Motor neuron (in vitro differentiated cells): ENCODE measurements at regions not wholly inside any gene's neighbourhood (a gene's known extent, or its start where the extent isn't known, plus 50 kb on each side); places are given as distances from the start of the nearest gene placed in this dataset.
A peak's percentile ranks its signal among the peaks of the same experiment; 100 is the strongest.

Experiments
- ATAC-seq, 8 experiments: fragments of 200-7000 bp; cut with Tn5 transposase; replicated peaks in 6 of 8; 2 replicates each; pipeline ENCODE4 v1.8.0; 2021; ENCODE audit warnings: mild to moderate bottlenecking in 8 of 8, moderate library complexity in 8 of 8
- H3K27ac ChIP-seq, 2 donors: fragments of 250-450 bp; sonication (Bioruptor Pico); 2 replicates each; pipeline ENCODE4 v1.9.0; 2021; ENCODE audit warnings: antibody characterized with exemption in 2 of 2, mild to moderate bottlenecking in 2 of 2, moderate library complexity in 1 of 2
- H3K4me1 ChIP-seq, 2 donors: fragments of 250-450 bp; sonication (Bioruptor Pico); replicated peaks in 1 of 2; 2 replicates each; pipeline ENCODE4 v1.6.1; 2021; ENCODE audit warnings: antibody characterized with exemption in 2 of 2, mild to moderate bottlenecking in 2 of 2, moderate library complexity in 1 of 2
- H3K4me3 ChIP-seq, 5 donors: fragments of 250-450 bp; sonication (Bioruptor Pico); 2 replicates each; pipeline ENCODE4 v1.9.0; 2021; ENCODE audit warnings: antibody characterized with exemption in 5 of 5, mild to moderate bottlenecking in 5 of 5, moderate library complexity in 4 of 5
- WGBS, 10 experiments: fragments of 450-650 bp; shearing (Covaris generic); methylation state at CpG; one replicate each; pipeline ENCODE4 v1.0.0; 2022; 5-methylcytosine and 5-hydroxymethylcytosine counted together
- in situ Hi-C, 9 experiments: fragments of 400-800 bp; cut with MboI; loops; one replicate each; pipeline ENCODE4 v1.15.0; 2021; ENCODE audit warnings: low sequenced_read_pairs in 9 of 9, low pct_unique_long_range_greater_than_20kb in 2 of 9; ENCODE audit not compliant: unreplicated experiment in 9 of 9

GRCh38 chr13:44762911-44763310 is 186.8 kb upstream of the TSC22D1 start:
- in situ Hi-C loops, result no loop called here

GRCh38 chr13:44760434-44760833 is 184.3 kb upstream of the TSC22D1 start:
- ATAC-seq, result no peak
- no peak overlapping the region for H3K27ac ChIP-seq
- in situ Hi-C loops, result no loop called here
- no peak overlapping the region for H3K4me3 ChIP-seq
- peaks cover 43 to 45% of the 10 kb centered on the region in 2 donors for H3K4me1 ChIP-seq
- 25 to 100% (median 71%) methylated on average over 1 of the region's 1 CpG; no CpG with 5 or more reads in 5 of the 10 experiments for WGBS, 10 experiments

More at GRCh38 chr13:44762911-44763310, 186.8 kb upstream of the TSC22D1 start:
- no peak for ATAC-seq
- WGBS, 10 experiments, result 90 to 100% (median 100%) methylated on average over 1 of the region's 1 CpG; no CpG with 5 or more reads in 6 of the 10 experiments
- H3K4me3 ChIP-seq, result no peak overlapping the region
- H3K27ac ChIP-seq, result no peak overlapping the region
- peaks cover 43 to 45% of the 10 kb centered on the region in 2 donors for H3K4me1 ChIP-seq

- in situ Hi-C loops, result no loop called here
- Histone ChIP-seq H3K4me3 (no peak overlapping the region), H3K27ac (peak overlapping the region; percentile 28 to 44), H3K4me1 (peaks cover 39 to 40% of the 10 kb centered on the region in 2 donors)
- peak in 2 of 8 experiments; percentile 17 to 41 for ATAC-seq
- WGBS, 10 experiments, result 40 to 80% (median 72%) methylated on average over 2 to 5 of the region's 6 CpGs; no CpG with 5 or more reads in 2 of the 10 experiments
These were observed 183.5 kb upstream of the TSC22D1 start for GRCh38 chr13:44759384-44760360.

- in situ Hi-C loops, result no loop called here
- Histone ChIP-seq H3K4me1 (peaks cover 32% of the 10 kb centered on the region in 2 donors), H3K4me3 (no peak overlapping the region), H3K27ac (peak overlapping the region; percentile 28 to 44)
- peak; percentile 52 to 95 (median 86) for ATAC-seq
- 17 to 80% (median 67%) methylated on average over 1 to 11 of the region's 11 CpGs for WGBS, 10 experiments
These were observed 182.7 kb upstream of the TSC22D1 start for GRCh38 chr13:44758630-44759383.

GRCh38 chr13:44757671-44758070 is 181.5 kb upstream of the TSC22D1 start:
- no peak for ATAC-seq
- Histone ChIP-seq H3K27ac (no peak overlapping the region), H3K4me1 (peaks cover 23% of the 10 kb centered on the region in 2 donors), H3K4me3 (no peak overlapping the region)
- 74 to 100% (median 100%) methylated on average over 1 to 3 of the region's 3 CpGs; no CpG with 5 or more reads in 2 of the 10 experiments for WGBS, 10 experiments
- in situ Hi-C loops, result no loop called here

GRCh38 chr13:44756276-44756810 is 180.2 kb upstream of the TSC22D1 start:
- Histone ChIP-seq H3K4me1 (peaks cover 23% of the 10 kb centered on the region in 2 donors), H3K4me3 (no peak overlapping the region), H3K27ac (no peak overlapping the region)
- WGBS, 10 experiments, result 64 to 100% (median 90%) methylated on average over 1 to 4 of the region's 4 CpGs; no CpG with 5 or more reads in 1 of the 10 experiments
- no peak for ATAC-seq
- in situ Hi-C loops, result no loop called here

- no peak overlapping the region for H3K4me3 ChIP-seq
- H3K27ac ChIP-seq, result no peak overlapping the region
- 20 to 100% (median 99%) methylated on average over 1 to 6 of the region's 6 CpGs; no CpG with 5 or more reads in 4 of the 10 experiments for WGBS, 10 experiments
- no peak for ATAC-seq
- in situ Hi-C loops, result no loop called here
- H3K4me1 ChIP-seq, result peaks cover 23% of the 10 kb centered on the region in 2 donors
These were observed 179.7 kb upstream of the TSC22D1 start for GRCh38 chr13:44755872-44756271.

GRCh38 chr13:44752164-44752563 is 176.0 kb upstream of the TSC22D1 start:
- Histone ChIP-seq H3K4me3 (no peak overlapping the region), H3K27ac (no peak overlapping the region), H3K4me1 (no peaks in the 10 kb centered on the region)
- 79 to 94% (median 87%) methylated on average over 1 to 6 of the region's 6 CpGs; no CpG with 5 or more reads in 1 of the 10 experiments for WGBS, 10 experiments
- no peak for ATAC-seq
- in situ Hi-C loops, result no loop called here

- ATAC-seq, result no peak
- H3K4me1 ChIP-seq, result no peaks in the 10 kb centered on the region
- H3K27ac ChIP-seq, result no peak overlapping the region
- in situ Hi-C loops, result no loop called here
- no peak overlapping the region for H3K4me3 ChIP-seq
- WGBS, 10 experiments, result 20 to 80% (median 56%) methylated on average over 1 of the region's 1 CpG; no CpG with 5 or more reads in 7 of the 10 experiments
These were observed 174.5 kb upstream of the TSC22D1 start for GRCh38 chr13:44750630-44751029.

GRCh38 chr13:44749906-44750305 is 173.8 kb upstream of the TSC22D1 start:
- no peak overlapping the region for H3K4me3 ChIP-seq
- ATAC-seq, result no peak
- 0 to 100% (median 54%) methylated on average over 1 to 2 of the region's 2 CpGs; no CpG with 5 or more reads in 2 of the 10 experiments for WGBS, 10 experiments
- no peaks in the 10 kb centered on the region for H3K4me1 ChIP-seq
- H3K27ac ChIP-seq, result no peak overlapping the region
- in situ Hi-C loops, result no loop called here

GRCh38 chr13:44748439-44748838 is 172.3 kb upstream of the TSC22D1 start:
- ATAC-seq, result no peak
- no peak overlapping the region for H3K27ac ChIP-seq
- no peak overlapping the region for H3K4me3 ChIP-seq
- H3K4me1 ChIP-seq, result no peaks in the 10 kb centered on the region
- in situ Hi-C loops, result no loop called here
- 0 to 100% (median 80%) methylated on average over 1 of the region's 1 CpG; no CpG with 5 or more reads in 4 of the 10 experiments for WGBS, 10 experiments

GRCh38 chr13:44747179-44747578 is 171.0 kb upstream of the TSC22D1 start:
- WGBS, 10 experiments, result 8 to 87% (median 38%) methylated on average over 1 to 4 of the region's 4 CpGs; no CpG with 5 or more reads in 1 of the 10 experiments
- no peak overlapping the region for H3K27ac ChIP-seq
- H3K4me1 ChIP-seq, result no peaks in the 10 kb centered on the region
- no peak for ATAC-seq
- no peak overlapping the region for H3K4me3 ChIP-seq
- in situ Hi-C loops, result no loop called here

GRCh38 chr13:44746690-44747089 is 170.6 kb upstream of the TSC22D1 start:
- in situ Hi-C loops, result no loop called here
- ATAC-seq, result no peak
- Histone ChIP-seq H3K4me3 (no peak overlapping the region), H3K27ac (no peak overlapping the region), H3K4me1 (no peaks in the 10 kb centered on the region)
- 17 to 100% (median 82%) methylated on average over 1 to 5 of the region's 5 CpGs for WGBS, 10 experiments
